GM21526 (cell line): ENCODE measurements at regions not wholly inside any gene's neighbourhood (a gene's known extent, or its start where the extent isn't known, plus 50 kb on each side); places are given as distances from the start of the nearest gene placed in this dataset.
"Not testable (repeated sequence)": the region's sequence is repeated elsewhere in the genome, so short reads cannot be mapped to it uniquely, and the experiment has no call there.

Source experiments
- ATAC-seq: cut with Tn5 transposase; IDR thresholded peaks from one replicate; pipeline ENCODE4 v1.9.1; 2021; ENCODE audit warnings: moderate library complexity; ENCODE audit not compliant: unreplicated experiment, low FRiP score

DNA sequence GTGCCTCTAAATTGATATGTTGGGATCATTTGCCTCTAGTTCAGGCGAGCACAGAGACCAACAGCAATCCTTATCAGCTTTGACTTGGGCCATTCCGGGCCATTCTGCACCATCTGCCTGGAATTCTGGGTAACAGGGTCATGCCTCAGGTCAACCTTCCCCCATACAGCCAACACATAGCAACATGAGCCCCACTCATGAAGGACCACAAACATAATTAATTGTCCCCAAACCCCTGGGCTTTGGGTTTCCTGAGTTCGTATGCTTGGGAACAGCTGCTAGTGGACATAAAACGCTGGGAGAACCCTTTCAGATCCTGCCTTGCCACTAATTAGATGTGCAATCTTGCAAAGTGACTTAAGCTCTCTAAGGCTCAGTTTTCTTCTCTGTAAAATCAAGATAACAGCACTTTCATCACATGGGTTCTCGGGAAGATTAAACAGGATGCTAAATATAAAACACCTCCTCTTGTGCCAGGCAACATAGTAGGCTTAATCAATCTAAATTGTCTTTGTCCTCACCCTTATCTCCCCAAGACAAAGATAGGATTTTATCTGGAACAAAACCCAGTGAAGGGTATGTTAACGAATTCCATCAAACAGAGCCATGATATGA, 426.5 kb downstream of the CD83 start:
- ATAC-seq, result no peak

DNA sequence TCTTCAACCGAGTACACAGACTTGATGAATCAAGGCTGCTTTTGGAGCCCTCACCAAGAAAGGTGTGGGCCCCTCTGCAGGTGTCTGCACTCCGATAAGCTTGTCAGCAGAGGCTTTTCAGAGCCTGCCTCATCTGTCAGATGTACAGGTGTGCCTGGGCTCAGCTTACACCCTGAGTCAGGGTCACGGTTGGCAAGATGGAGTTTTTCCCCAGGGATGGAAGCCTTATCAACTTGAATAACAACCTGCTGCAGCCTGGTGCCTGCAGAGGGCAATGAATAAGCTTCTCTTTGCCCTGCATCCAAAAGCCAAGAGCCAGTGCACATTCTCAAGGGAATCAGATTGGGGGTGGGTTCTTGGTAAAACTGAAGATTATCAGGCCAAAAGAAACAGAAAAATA, 427.1 kb downstream of the CD83 start:
- no peak for ATAC-seq

DNA sequence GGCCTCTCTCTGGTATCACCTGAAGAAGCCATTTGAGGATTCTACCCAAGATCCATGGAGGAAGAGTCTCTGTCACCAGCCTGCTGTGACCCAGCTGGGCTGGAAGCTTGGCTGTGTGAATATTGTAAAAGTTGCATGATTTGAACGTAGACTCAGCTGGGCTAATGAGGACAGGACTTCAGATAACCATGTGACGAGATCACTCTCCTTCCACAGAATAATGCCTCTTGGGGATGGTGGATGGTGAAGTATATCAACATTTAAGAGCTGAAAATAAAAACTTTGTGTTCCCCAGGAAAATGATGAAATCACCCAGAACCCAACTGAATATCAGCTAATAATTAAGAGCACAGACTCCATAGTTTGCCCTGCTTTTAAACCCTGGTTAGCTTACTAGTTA, 427.9 kb downstream of the CD83 start:
- ATAC-seq, result no peak

DNA sequence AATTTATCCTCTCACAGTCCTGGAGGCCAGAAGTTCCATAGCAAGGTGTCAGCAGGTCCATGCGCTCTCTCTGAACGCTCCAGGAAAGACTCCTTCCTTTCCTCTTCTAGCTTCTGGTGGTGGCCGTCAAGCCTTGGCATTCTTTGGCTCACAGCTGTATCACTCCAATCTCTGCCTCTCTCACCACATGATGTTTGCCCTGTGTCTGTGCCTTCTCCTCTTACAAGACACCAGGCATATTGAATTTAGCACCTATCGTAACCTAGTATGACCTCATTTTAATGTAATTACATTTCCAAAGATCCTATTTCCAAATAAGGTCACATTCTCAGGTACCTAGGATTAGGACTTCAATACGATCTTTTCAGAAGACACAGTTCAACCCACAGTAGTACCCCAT, 428.5 kb downstream of the CD83 start:
- ATAC-seq, result no peak

DNA sequence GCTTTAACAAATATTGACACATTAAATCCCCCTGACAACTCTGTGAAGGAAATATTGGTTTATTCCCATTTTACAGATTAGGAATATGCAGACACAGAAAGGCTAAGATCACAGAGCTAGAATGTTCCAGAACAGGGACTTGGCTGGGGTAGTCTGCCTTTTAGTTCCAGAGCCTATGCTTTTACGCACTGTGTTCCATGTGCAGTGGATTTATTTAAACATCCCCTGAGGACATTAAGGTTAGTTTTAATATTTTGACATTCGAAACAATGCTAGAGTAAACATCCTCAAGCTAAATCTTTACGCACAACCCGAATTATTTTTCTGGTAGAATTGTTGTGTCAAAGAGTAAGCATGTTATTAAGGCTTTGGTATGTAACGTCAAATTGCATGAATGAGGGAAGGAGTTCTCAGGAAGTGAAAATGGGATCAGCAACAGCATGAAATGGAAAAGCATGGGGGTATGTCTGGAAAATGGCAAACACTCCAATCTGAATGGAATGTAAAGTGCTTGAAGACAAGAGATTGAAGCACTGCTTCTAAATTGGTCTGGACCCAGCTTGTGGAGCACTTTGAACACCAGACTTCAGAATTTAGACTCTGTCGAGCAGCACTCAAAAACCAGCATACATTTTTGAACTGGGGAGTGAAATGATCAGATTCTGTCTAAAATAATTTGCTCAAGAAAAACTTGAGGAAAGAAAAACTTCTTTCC, 429.9 kb downstream of the CD83 start:
- no peak for ATAC-seq

DNA sequence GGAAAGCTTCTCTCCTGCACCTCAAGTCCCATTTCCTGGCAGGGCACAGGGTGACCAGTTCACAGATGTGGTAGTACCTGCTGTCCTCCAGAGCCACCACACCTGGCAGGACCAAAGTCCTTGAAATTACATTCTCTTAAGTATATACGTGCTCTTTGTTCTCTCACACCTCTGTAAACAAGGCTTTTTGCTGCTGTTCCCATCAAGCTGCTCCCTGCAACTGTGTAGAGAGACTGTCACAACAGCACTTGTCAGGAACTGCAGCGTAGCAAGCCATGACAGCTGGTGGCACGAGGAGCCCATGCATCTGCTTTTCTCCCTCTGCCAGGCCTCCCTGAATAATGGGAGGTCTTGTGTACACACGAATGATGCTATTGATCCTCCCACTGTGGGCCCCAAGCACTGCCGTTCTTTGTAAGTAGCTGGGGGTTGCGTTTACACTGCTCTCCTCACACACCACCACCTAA, 431.8 kb downstream of the CD83 start:
- ATAC-seq, result no peak

DNA sequence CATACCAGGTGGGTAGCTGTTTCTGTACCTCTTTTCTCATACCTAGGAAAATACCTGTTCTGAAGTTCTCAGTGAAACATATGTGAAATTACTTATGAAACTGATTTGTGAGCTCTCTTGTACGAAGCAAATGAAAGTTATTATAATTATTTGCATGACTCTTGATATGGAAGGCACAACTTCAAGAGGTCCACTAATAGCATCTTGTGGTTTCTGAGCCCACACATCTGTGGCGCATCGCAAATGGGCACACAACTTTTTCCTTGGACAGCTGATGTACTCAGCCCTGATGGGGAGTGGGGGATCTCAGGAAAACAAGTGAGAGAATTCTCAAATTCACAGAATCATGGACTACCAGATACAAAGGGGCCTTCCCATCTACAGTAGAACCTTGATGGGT, 432.3 kb downstream of the CD83 start:
- no peak for ATAC-seq

DNA sequence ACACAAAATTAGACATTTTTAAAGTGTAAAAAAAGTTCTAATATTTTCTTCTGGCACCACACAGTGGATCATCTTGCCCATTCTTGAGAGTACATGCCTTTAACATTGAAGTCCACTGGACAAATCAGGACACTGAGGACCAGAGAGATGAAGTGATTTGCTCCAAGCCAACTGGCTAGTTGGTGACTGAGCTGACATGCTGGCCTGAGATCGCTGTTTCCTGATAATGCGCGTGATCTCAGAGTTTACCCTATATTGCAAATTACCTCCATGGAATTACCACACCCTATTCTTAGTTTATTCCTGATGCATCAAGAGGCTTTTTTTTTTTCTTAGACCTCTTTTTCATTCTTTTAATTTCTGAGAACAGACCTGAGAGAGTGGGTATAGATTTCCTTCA, 432.8 kb downstream of the CD83 start:
- no peak for ATAC-seq

DNA sequence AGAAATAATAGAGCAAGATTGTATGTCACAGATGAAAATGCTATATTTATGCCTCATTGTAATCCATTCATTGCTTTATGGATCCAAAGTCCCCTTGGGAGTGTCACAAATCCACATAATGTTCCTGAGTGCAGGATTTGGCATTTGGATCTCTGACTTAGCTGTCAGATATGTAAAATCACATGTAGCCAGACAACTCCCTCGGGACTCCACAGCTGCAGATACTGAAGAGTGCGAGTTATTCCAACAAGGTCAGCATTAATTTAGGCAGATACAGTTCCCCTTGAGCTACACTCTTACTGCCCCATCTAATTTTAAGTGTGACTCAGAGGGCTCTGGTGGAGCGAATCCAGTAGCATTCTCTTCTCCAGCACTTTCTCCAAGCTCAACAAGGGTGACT, 433.2 kb downstream of the CD83 start:
- ATAC-seq, result no peak

DNA sequence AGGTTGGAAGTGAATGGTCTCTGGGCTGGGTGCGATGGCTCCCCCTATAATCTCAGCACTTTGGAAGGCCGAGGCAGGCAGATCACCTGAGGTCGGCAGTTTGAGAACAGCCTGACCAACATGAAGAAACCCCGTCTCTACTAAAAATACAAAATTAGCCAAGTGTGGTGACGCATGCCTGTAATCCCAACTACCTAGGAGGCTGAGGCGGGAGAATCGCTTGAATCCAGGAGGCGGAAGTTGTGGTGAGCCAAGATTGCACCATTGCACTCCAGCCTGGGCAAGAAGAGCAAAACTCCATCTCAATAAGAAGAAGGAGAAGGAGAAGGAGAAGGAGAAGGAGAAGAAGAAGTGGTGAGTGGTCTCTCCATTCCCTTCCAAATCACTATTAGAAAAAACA, 434.0 kb downstream of the CD83 start:
- ATAC-seq, result not testable (repeated sequence)

DNA sequence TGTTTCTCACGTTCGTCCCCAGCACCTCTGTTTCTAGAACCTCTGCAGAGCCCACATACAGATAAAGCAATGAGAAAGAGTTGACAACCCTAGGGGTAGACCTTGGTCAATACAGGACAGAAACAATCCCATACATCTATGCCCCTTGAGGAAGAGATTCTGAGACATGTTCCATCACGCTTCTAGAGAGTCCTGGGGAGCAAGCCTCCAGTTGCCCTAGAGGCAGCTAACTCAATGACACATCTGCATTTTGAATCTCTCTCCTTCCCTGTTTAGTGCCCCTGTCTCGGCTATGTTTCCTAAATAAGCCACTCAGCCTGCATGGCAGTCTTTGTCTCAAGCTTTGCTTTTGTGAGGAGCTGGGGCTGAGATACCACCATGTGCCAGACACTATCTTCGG, 435.3 kb downstream of the CD83 start:
- no peak for ATAC-seq

DNA sequence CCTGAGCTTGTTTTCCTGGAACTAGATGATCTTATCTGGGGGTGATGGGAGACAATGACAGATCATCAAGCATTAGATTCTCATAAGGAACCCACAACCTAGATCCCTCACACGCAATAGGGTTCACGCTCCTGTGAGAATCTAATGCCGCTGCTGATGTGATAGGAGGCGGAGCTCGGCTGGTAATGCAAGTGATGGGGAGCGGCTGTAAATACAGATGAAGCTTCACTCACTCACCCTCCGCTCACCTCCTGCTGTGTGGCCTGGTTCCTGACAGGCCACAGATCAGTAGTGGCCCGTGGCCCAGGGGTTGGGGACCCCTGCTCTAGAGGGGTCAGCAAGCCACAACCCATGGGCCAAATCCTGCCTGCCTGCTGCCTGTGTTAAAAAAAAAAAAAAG, 435.9 kb downstream of the CD83 start:
- ATAC-seq, result no peak

DNA sequence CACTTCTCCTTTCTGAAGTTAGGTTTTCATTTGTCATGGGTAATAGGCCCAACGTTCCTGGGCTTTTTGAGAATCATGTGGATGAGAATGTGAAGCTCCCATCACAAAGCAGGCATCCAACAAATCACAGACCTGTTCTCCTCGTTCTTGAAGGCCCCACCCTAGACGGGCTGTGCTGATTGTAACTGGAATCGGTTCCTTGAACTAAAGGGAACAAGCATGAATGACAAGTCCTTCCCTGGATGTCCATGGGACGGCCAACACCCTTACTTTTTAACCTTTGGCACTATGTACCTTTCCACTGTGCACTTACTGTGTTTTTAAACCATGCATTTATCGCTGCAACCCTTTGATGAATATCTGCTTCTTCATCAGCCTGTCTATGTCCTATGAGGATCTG, 438.2 kb downstream of the CD83 start:
- ATAC-seq, result no peak

DNA sequence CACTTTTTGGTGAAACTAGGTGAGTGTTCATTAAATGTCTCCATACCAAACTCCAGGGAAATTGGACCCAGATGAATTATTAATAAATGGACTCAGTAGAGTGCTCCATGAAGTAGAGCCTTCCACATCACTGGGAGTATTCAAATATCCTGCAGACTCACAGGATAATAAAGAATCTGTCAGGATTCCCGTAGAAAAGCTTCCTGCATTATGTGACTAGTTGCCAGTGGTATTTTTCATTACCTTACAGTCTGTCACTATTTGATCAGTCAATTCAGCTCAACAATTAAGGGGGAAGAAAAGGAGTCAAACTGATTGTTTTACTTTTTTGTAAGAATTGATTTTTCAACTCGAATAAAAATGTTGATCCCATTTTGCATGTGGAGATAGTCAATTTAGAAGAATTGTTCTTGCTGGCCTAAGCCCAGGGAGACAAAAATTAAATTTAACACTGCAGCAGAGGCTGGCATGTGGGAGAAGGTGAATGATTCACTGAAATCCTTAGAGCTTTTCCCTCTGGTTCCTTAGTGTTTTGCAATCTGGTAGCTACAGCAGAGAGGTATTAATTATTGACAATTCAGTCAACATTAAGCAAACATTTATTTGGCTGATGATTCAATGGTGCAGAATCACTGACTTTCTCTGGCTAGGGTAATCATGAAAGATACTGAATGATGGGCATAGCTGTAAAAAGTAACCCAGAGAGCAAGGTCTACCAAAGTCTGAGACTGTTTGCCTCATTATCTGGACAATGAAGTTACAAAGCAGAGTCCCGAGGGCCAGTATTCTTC, 442.4 kb downstream of the CD83 start:
- ATAC-seq, result no peak

DNA sequence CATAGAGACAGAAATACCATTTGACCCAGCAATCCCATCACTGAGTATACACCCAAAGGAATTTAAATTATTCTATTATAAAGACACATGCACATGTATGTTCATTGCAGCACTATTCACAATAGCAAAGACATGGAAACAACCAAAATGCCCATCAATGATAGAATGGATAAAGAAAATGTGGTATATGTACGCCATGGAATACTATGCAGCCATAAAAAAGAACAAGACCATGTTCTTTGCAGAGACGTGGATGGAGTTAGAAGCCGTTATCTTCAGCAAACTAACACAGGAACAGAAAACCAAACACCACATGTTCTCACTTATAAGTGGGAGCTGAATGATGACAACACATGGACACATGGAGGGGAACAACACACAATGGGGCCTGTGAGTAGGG, 444.0 kb downstream of the CD83 start:
- not testable (repeated sequence) for ATAC-seq

DNA sequence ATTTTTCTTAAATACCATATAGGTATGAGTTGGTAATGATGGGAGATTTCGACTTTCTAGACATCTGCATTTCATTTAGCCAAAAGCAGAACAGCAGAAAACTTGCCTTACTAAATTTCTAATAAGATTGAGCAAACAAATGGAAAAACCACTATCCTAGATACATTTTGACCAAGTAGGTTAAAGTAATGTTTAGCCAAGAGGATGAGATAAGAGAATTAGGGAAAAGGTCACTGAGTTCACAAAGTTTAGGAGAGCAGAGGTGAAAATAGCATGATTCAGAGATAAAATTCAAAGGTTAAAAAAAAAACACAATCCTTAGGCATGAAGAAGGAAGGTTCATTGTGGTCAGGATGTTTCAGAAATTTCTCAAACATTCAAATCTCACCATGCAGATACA, 450.3 kb downstream of the CD83 start:
- no peak for ATAC-seq

DNA sequence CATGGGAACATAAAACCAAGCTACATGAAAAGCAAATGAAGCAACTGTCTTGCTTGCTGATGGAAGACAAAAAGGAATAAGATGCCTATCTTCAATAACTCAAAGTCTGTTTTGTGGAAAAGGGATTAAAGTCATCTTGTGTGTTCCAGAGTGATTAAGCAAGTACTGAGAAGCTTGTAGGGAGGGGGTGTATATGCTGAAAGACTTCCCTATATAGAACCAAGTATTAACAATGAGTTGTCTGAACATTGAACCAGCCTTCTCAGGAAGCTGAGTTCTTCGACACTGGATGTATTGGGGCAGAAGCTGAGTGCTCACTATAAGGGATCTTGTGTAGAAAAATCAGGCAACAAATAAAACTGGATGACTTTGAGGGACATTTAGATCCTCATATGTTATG, 451.8 kb downstream of the CD83 start:
- ATAC-seq, result no peak

DNA sequence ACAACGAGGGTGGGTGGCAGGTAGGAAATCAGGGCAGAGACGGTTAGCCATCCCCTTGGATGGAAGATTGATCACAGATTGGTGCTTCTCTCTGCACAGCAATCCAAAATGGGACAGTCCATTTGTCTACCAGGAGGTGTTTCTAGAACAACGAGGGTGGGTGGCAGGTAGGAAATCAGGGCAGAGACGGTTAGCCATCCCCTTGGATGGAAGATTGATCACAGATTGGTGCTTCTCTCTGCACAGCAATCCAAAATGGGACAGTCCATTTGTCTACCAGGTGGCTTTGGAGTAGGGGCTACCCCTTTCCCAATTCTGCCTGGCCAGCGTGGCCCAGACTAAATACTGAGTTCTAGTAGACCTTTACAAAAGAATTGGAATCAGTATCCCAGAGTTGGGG, 452.3 kb downstream of the CD83 start:
- not testable (repeated sequence) for ATAC-seq

DNA sequence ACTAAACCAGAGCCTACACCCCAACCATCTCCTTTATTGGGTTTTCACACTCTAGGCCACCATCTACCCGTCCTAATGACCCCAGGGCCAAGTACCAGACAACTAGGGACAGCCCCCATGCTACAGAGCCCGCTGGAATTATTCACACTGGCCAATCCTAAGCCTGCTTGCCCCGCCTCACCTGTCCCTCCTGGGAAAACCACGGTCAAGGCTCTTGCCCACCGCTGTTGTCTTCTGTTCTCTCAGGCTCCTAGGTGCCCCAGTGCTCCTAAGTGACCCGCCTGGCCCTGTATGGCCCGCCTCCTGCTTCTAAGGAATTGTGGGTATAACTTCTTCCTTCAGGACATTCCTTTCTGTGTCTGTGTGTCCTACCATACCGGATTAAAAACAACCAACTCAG, 453.4 kb downstream of the CD83 start:
- no peak for ATAC-seq

DNA sequence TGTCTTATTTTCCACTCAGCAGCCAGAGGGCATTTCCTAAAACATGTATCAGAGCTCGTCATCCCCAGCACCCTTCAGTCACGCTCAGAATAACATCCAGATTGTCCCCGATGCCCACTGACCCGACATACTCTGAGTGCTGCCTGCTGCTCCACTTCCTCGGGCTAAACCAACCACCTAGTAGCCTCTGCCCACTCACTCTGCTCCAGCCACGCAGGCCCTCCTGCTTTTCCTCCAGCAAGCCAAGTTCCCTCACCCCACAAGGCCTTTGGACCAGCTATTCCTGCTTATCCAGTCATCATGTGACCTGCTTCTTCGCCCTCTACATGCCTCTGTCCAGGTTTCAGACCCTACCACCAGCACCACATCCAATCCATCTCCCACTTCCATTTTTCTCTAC, 454.2 kb downstream of the CD83 start:
- no peak for ATAC-seq

DNA sequence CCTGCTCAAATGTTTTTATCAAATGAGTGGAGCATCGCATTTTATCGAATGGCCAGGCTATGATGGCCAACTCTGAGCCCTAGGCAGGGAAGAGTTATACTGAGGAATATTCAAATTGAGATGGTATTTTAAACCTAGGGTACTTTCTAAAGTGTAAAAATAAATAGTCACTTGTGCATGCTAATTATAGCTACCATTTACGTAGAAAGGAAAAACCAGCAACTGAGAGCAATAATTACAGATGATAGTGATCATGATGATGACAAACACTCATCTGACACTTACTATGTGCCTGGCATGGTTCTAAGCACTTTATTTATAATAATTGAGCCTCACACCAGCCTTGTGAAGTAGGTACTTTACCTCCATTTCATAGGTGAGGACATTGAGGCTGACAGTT, 455.7 kb downstream of the CD83 start:
- ATAC-seq, result no peak
